D721Med (cell line): ENCODE measurements at regions not wholly inside any gene's neighbourhood (a gene's known extent, or its start where the extent isn't known, plus 50 kb on each side); places are given as distances from the start of the nearest gene placed in this dataset.
"Not testable (repeated sequence)": the region's sequence is repeated elsewhere in the genome, so short reads cannot be mapped to it uniquely, and the experiment has no call there.

Source experiments
- DNase-seq: peaks from one replicate; pipeline ENCODE4 v3.0.0; 2011; ENCODE audit warnings: low spot score; ENCODE audit not compliant: insufficient read length
- FAIRE-seq: peaks from 2 replicates; lab custom pipeline; 2011; peaks lifted over from hg19 to GRCh38; lab: Jason Lieb, UNC
- TF ChIP-seq, protein P1 (sequence below): IDR thresholded peaks from 2 replicates; pipeline ENCODE4 v1.5.1; 2012; ENCODE audit warnings: mild to moderate bottlenecking, control low read depth; ENCODE audit not compliant: insufficient read depth; ENCODE audit errors: missing control alignments

DNA sequence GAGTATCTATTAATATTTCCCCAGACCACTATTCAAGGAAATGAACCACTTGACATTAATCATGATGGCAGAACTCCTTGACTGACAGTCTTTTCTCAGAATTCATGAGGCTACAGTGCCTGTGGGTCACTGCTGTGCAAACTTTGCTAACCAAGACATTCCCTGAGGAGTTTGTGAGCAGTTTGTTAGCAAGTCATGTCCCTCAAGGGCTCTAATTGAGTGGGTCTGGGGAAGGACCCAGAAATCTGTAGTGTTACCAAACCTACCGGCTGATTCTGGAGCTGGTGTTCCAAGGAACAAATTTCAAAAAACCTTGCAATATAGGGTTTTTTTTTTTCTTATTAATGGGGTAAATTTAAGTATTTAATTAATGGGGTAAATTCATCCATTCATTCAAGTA, 103.2 kb upstream of the VANGL1 start:
- DNase-seq (no peak), FAIRE-seq (no peak)
- TF ChIP-seq, protein P1, sequence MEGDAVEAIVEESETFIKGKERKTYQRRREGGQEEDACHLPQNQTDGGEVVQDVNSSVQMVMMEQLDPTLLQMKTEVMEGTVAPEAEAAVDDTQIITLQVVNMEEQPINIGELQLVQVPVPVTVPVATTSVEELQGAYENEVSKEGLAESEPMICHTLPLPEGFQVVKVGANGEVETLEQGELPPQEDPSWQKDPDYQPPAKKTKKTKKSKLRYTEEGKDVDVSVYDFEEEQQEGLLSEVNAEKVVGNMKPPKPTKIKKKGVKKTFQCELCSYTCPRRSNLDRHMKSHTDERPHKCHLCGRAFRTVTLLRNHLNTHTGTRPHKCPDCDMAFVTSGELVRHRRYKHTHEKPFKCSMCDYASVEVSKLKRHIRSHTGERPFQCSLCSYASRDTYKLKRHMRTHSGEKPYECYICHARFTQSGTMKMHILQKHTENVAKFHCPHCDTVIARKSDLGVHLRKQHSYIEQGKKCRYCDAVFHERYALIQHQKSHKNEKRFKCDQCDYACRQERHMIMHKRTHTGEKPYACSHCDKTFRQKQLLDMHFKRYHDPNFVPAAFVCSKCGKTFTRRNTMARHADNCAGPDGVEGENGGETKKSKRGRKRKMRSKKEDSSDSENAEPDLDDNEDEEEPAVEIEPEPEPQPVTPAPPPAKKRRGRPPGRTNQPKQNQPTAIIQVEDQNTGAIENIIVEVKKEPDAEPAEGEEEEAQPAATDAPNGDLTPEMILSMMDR: no peak

- TF ChIP-seq, protein P1: no peak
- no peak for FAIRE-seq
- DNase-seq: no peak
These were observed 104.4 kb upstream of the VANGL1 start for GRCh38 chr1:115537415-115537814.

- FAIRE-seq (no peak), DNase-seq (no peak)
- TF ChIP-seq, protein P1: no peak
These were observed 105.4 kb upstream of the VANGL1 start for GRCh38 chr1:115536279-115536816.

DNA sequence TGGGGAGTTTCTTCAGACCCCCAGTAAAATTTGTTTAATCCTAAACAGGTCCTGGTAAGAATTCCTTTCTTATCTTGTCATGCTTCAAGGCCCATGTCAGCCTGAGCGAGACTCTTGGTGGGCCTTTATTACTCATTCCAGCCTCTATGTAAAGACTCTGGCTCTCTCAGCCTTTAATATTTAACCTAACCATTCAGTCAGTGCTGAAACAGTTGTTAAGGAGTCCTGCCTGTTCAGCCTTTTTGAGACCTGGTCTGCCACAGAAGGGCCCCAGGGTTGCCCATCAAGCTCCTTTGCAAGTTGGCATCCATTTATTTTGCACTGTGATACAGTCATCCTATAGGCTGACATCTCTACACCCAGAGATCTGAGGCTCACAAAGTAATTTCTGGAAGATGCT, 107.7 kb upstream of the VANGL1 start:
- DNase-seq (no peak), FAIRE-seq (no peak)
- TF ChIP-seq, protein P1: no peak

- DNase-seq (no peak), FAIRE-seq (no peak)
- TF ChIP-seq, protein P1: no peak
These were observed 110.0 kb upstream of the VANGL1 start for GRCh38 chr1:115531631-115532264.

DNA sequence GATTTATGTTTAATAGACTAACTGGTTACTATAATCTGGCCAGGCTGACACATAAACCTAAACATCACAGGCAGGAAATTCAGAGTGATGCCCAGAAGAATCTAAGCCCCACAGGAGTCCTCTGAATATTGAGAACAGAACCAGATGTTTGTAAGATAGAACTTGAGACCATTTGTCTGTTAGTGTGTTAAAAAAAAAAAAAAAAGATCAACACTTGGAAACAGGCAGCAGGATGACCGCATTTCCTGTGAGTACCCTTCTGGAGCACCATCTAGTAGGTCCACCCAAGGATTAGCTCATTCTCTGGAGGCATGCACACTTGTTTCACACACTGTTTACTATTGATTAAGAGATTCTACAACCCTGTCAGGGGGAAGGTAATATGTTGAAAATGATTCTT, 111.4 kb upstream of the VANGL1 start:
- DNase-seq (no peak), FAIRE-seq (no peak)
- TF ChIP-seq, protein P1: no peak

DNA sequence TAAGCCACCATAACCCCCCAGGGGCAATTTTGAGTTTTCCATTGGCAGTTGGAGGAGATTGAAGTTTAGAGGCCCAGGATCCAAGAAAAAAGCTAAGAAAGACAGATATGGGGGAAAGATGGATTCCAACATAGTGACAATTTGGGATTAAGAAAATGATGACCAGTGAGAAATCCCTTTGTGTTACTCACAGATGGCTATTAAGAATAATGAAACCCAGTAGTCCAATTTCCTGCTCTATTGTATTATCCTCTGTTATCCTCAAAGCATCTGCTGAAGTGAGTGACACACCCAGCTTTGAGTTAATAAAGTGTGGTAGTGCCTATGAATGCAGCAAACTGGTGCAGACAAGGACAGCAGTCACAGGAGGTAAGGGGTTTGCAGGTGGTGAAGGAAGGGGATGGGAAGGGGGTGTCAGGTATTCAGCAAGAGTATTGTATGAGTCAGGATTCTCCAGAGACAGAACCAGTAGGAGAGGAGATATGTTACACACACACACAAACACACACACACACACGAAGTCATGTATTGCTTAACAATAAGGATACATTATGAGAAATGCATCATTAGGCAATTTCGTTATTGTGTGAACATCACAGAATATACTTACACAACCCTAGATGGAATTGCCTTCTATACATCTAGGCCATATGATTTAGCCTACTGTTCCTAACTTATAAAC, 112.4 kb upstream of the VANGL1 start:
- DNase-seq (no peak), FAIRE-seq (no peak)

DNA sequence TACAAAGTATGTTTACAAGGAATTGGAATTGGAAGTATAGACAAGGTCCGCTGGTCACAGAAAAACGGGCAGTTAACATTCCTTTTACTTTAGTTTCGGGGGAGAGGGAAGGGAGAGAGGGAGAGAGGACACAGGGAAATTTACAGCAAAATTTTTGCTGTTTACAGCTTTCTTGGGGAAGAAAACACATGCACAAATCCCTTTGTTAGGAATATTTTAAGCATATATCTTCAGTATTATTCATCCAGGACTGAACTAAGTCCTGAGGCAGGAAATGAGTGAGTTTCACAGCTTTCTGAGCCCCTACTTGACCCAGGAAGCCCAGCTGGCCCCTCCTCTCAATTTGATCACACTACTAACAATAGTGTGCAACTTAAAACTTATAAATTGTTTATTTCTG, 113.4 kb upstream of the VANGL1 start:
- FAIRE-seq, DNase-seq: not testable (repeated sequence)

More for the DNA sequence above, 112.4 kb upstream of the VANGL1 start:
- TF ChIP-seq, protein P1: no peak
